HG03354 (cell line): ENCODE measurements at regions not wholly inside any gene's neighbourhood (a gene's known extent, or its start where the extent isn't known, plus 50 kb on each side); places are given as distances from the start of the nearest gene placed in this dataset.
"Not testable (repeated sequence)": the region's sequence is repeated elsewhere in the genome, so short reads cannot be mapped to it uniquely, and the experiment has no call there.

Experiments used
- ATAC-seq: cut with Tn5 transposase; IDR thresholded peaks from one replicate; pipeline ENCODE4 v1.9.1; 2021; ENCODE audit warnings: mild to moderate bottlenecking; ENCODE audit not compliant: unreplicated experiment, poor library complexity, severe bottlenecking

GRCh38 chr3:187848401-187848800 lies 103.1 kb upstream of the BCL6 start:
- no peak for ATAC-seq

GRCh38 chr3:187849016-187849654 lies 103.9 kb upstream of the BCL6 start:
- no peak for ATAC-seq

GRCh38 chr3:187850258-187850921 lies 105.1 kb upstream of the BCL6 start:
- ATAC-seq, result no peak

- no peak for ATAC-seq
Observed at GRCh38 chr3:187852842-187853730, 107.8 kb upstream of the BCL6 start.

GRCh38 chr3:187855131-187855530 lies 109.9 kb upstream of the BCL6 start:
- ATAC-seq, result no peak

- ATAC-seq, result no peak
Observed at GRCh38 chr3:187856555-187856954, 111.3 kb upstream of the BCL6 start.

- no peak for ATAC-seq
Observed at GRCh38 chr3:187858041-187858440, 112.8 kb upstream of the BCL6 start.

- ATAC-seq, result no peak
Observed at GRCh38 chr3:187858711-187859110, 113.4 kb upstream of the BCL6 start.

- not testable (repeated sequence) for ATAC-seq
Observed at GRCh38 chr3:187862701-187863277, 117.5 kb upstream of the BCL6 start.

GRCh38 chr3:187870360-187871203 lies 125.3 kb upstream of the BCL6 start:
- ATAC-seq, result peak; percentile 78

- no peak for ATAC-seq
Observed at GRCh38 chr3:187871204-187871591, 125.9 kb upstream of the BCL6 start.

GRCh38 chr3:187871848-187872247 lies 126.6 kb upstream of the BCL6 start:
- no peak for ATAC-seq

GRCh38 chr3:187873843-187874242 lies 128.6 kb upstream of the BCL6 start:
- ATAC-seq, result no peak

- no peak for ATAC-seq
Observed at GRCh38 chr3:187875863-187876262, 130.6 kb upstream of the BCL6 start.

GRCh38 chr3:187878772-187879518 lies 133.7 kb upstream of the BCL6 start:
- ATAC-seq, result no peak

GRCh38 chr3:187880441-187880840 lies 135.2 kb upstream of the BCL6 start:
- no peak for ATAC-seq

GRCh38 chr3:187880851-187881250 lies 135.6 kb upstream of the BCL6 start:
- no peak for ATAC-seq

GRCh38 chr3:187888701-187889100 lies 143.4 kb upstream of the BCL6 start:
- ATAC-seq, result no peak

- ATAC-seq, result no peak
Observed at GRCh38 chr3:187889106-187889505, 143.8 kb upstream of the BCL6 start.
